Activated CD4-positive, alpha-beta T cell treated with anti-CD3 and anti-CD28 coated beads, Interleukin-10, Interleukin-2, amounts not matched to agents 100 ng/mL and 50 ng/mL, durations not matched to agents 16 hours and 8 hours (primary cell): ENCODE measurements at regions not wholly inside any gene's neighbourhood (a gene's known extent, or its start where the extent isn't known, plus 50 kb on each side); places are given as distances from the start of the nearest gene placed in this dataset.

Source experiments
- DNase-seq: peaks from one replicate; pipeline ENCODE4 v3.0.0-alpha.2; 2020

DNA sequence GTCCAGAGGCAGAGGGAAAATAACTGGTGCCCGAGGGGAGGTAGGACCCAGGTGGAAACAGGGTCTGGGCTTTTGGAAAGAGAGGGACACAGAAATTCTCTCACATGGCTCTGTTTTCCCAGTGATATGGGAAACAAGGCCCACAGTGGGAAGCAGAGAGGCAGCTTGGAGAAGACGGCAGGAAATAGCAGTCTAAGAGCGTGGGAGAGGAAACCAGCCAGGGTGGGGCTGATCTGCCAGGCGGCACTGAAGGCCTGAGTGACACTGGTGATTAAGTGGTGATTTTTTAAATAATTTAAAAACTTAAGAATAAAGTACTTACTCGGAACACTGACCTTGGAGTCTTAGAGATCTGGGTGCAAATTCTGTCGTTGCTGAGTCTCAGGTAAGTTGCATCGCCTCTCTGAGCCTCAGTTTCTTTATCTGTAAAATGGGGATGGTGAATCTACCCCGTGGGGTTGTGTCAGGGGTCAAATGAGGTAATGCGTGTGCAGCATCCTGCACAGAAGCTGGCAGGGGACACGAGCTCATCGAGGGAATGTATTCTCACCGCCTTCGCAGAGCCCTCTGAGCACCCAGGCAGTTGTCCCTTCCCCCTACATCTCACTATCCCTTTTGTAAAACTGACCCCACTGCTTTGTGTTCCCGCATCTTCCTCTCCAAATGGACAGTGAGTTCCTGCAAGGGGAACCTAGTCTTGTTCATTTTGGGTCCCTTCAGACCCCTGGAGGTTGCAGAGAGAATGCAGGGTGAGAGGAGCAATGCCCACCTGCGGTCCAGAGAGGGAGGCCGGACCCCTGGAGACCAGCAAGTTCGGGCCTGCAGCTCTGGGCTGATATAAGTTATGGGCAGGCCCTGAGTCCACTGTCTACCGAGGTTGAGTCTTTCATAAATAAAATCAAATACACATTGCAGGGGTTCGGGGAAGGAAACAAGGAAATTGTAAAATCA, 228.6 kb upstream of the PMEPA1 start:
- DNase-seq: no peak

DNA sequence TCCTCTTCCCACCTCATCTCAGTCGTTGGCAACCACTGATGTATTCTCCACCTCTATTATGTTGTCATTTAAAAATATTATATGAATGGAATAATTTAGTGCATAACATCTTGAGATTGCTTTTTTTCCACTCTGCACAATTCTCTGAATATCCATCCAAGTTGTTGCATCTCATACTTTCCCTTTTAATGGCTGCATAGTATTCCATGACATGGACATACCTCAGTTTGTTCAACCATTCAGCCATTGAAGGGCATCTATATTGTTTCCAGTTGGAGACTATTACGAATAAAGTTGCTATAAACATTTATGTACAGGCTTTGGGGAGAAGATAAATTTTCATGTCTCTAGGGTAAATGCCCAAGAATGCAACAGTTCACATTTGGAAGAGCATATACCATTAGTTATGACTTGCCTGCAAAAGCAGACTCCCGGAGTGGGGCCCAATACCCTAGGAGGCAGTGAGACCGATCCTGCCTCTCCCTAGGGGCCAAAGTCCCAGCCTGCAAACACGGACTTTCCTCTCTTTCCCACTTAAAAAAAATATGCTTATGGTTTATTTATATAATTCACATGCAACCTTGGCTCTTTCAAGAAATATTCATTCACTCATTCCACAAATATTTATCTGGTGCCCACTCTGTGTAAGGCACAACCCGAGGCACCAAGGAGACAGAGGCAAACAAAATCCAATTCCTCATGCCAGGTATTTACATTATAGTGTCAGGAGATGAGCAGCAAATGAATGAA, 227.0 kb upstream of the PMEPA1 start:
- no peak for DNase-seq

DNA sequence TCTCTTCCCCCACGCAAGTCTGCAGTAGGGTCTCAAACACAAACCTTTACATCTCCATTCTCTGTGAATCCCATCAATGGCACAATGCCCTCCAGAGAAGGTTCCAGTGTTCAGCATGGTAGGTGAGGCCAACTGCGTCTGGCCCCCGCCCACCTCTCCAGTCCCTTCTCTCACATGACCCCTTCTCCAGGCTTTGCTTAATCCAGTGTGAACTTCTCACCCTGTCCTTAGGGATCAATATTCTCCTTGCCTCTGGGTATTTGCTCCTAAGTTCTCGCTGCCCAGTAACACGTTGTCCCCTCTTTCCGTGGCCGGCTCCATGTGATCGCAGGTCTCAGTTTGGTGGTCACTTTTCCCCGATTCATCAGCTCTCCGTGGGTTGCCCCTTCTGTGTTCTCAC, 225.1 kb upstream of the PMEPA1 start:
- no peak for DNase-seq

DNA sequence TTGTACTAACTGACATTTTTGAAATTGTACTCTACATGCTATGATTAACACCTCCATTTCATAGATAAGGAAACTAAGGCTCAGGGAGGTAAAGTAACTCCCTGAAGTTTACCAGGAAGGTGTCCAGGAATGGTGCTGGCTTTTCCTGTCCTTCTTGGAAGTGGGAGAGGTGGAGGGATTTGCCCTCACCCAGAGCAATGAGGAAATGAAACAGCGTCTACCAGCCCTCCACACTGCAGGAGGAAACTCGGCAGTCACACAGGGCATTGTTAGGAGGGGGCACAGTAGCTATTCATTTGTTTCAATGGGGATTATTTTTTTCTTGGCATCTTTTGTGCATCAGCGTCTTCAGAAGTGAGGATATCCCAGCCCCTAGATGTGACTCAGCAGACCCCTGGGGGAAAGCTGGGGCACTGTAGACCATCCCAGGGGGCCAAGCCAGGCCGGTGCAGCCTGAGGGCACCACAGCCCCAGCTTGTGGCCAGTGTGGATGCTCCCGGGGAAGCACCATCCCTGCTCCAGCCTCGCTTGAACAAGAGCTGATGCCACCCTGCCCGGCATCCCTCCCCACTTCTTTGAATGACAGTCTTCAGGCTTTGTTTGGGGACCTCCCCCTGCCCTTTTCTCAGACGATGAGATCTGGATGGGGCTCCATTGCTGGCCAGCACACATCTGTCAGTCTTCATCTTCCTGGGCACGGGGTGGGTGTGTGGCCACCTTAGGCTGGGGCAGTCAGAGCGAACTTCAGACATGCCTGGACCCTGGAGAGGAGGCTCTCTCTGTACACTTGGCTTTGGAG, 224.4 kb upstream of the PMEPA1 start:
- no peak for DNase-seq

DNA sequence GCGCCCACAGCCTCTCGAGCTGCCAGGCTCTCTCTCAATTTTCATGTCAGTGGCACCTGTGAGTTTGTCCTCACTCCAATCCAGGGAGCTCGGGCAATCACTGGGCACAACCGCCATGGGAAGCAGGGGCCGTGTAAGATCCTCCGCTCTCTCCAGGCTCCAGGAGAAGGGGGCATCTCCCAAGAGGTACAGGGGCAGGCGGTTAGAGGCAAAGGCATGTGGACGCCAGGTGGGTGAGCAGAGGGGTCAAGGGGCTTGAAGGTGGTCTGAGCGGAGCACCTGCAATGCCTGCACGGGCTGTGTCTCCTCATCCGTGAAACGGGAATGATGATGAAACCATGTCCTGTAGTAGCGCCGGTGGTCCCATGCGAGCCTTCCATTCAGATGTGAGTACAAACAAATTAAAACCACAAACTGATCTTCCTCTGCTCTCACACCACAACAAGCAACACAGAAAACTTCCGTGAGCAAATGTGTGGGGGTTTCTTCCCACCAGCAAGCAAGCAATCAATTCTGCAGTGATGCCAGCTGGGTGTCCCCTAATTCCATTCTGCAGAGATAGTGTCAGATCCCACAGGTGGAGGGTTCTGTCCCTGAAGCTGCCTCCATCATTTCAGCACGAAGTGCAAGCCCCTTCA, 222.5 kb upstream of the PMEPA1 start:
- no peak for DNase-seq

- DNase-seq: no peak
Observed at GRCh38 chr20:57930351-57930750, 220.5 kb upstream of the PMEPA1 start.

DNA sequence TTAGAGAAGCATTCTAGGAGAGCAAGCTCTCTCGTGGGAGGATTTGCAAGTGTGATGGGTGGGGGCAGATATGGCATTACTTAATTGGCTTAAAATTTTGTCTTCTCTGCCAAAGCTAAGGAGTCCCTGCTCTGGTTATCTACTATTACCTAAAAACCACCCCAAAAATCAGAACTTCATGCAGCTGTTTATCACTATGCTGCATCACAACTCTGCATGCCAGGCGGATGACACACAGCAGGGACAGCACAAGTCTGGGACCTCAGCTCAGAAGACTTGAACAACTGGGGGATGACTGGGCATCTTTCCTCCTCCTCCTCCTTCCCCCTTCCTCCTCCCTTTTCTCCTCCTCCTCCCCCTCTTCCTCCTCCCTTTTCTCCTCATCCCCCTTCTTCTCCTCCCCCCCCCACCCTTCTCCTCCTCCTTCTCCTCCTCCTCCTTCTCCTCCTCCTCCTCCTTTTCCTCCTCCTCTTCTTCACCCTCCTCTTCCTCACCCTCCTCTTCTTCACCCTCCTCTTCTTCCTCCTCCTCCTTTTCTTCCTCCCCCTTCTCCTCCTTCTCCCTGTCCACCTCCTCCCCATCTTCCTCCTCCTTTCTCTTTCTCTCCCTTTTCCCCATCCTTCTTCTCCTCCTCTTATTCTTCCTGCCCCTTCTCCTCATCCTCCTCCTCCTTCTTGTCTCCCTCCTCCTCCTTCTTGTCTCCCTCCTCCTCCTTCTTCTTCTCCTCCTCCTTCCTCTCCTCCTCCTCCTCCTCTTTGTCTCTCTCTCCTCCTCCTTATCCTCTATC, 218.6 kb upstream of the PMEPA1 start:
- no peak for DNase-seq

DNA sequence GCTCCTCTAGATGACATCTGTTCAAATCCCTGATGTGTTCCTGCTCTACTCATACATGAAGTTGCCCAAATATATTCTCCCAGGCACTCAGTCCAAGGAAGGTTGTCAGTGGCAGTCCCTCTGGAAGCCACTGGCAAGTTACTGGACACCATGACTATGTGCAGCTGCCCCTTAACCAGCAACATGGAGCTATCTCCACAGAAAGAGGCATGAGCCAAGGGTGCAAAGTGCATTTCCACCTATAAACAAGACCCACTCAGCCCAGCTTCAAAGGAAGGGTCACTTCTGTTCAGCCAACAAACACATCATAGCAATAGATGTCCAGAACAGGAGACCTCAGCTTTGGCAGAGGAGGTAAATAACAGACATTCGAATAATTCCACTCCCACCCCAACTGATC, 217.6 kb upstream of the PMEPA1 start:
- no peak for DNase-seq

- DNase-seq: no peak
Observed at GRCh38 chr20:57922706-57923105, 212.9 kb upstream of the PMEPA1 start.

GRCh38 chr20:57922083-57922482, 212.3 kb upstream of the PMEPA1 start:
- DNase-seq: no peak

- no peak for DNase-seq
Observed at GRCh38 chr20:57921676-57922075, 211.9 kb upstream of the PMEPA1 start.

GRCh38 chr20:57920971-57921370, 211.2 kb upstream of the PMEPA1 start:
- DNase-seq: no peak

DNA sequence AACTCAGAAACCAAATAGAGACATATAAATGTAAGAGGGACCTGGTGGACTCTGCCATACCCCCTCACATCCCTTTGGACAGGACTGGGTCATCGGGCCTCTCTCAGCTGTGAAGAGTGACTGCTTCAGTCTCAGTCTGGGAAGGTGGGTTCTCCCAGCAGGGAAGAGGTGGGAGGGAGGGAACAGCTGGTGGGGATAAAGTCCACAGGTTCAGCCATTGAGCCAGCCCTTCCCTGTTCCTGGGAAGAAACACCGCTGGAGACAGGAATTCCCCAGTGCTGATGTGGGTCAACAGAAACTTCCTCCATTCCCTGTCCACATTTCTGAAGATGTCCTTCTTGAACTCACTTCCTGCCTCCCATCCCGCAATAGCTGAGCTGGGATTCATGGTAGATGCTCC, 209.2 kb upstream of the PMEPA1 start:
- DNase-seq: no peak

- no peak for DNase-seq
Observed at GRCh38 chr20:57918551-57918950, 208.7 kb upstream of the PMEPA1 start.

GRCh38 chr20:57914205-57914604, 204.4 kb upstream of the PMEPA1 start:
- no peak for DNase-seq

DNA sequence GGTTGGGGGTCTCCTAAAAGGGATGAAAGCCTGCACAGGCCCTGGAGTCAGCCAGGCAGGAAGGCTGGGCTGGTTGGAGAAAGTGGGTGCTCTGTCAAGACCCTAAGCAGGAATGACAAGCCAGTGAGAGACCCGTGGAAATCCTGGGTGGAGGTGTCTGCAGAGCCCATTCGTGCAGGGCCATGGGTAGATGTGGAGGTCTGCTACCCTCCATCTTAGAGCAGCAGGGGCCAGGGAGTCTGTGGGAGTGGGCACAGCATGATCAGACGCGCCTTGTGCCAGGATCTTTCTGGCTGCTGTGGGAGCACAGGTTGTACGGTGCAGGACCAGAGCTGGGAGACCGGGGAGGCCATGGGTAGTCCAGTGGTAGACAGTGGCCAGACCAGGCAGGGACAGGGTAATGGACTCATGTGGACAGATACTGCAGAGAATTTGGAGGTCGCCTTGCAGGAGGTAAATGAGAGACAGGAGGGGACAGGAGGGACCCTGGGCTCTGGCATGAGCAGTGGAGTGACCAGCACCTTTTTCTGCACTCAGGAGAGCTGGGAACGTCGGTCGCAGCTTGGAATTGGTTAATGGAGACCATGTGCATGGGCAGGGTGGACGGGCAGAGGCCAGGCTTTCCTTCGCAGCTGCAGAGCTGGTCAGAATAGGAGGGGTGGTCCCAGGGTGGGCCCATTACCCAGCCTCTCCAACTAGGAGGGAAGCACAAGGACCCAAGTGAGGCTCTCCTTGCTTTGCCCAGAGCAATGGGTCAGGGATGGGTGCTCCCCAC, 203.5 kb upstream of the PMEPA1 start:
- no peak for DNase-seq

GRCh38 chr20:57912227-57912582, 202.4 kb upstream of the PMEPA1 start:
- DNase-seq: no peak

- no peak for DNase-seq
Observed at GRCh38 chr20:57911512-57912226, 201.9 kb upstream of the PMEPA1 start.

DNA sequence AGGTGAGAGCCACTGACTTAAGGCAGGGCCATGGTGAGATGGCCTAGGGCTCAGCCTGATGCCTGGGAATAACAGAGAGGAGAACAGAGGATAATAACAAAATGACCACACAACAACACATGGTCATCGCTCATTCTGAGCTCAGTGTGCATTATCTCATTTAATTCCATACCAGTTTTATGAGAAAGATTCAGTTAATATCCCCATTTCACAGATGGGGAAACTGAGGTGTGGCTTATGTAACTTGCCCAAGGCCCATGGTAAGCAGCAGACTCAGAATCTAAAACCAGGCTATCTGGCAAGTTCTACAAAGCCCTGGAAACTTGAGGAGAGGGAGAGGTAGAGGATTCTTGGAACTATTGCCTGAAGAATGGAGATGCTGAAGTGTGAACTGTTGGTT, 200.9 kb upstream of the PMEPA1 start:
- DNase-seq: no peak

DNA sequence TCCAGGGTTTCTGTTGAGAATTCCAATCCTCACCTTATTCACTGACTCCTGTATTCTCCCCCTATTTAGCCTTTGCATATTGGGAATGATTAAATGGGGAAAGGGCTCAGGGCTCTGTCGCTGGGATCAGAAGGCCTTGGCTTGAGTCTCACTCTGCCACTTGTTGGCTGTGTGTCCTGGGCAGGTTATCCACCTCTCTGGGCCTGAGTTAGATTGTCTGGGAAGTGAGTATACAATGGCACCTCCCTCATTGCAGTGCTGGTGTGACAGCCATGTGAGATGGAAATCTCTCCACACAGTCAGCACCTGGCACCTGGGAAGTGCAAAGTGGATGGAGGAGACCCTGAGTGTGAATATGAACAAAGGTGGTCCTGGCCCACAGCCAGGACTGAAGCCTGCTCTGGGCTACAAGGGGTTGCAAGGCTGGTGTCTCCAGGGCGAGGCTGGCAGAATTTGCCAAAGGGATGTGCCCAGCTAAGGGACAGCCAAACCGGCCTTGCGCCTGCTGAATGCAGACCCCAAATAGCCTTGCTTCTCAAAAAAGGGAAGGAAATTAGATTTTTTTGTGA, 200.0 kb upstream of the PMEPA1 start:
- no peak for DNase-seq
